ENCODE measurements at regions not wholly inside any gene's neighbourhood (a gene's known extent, or its start where the extent isn't known, plus 50 kb on each side); places are given as distances from the start of the nearest gene placed in this dataset.
"Not testable (repeated sequence)": the region's sequence is repeated elsewhere in the genome, so short reads cannot be mapped to it uniquely, and the experiment has no call there.

DNA sequence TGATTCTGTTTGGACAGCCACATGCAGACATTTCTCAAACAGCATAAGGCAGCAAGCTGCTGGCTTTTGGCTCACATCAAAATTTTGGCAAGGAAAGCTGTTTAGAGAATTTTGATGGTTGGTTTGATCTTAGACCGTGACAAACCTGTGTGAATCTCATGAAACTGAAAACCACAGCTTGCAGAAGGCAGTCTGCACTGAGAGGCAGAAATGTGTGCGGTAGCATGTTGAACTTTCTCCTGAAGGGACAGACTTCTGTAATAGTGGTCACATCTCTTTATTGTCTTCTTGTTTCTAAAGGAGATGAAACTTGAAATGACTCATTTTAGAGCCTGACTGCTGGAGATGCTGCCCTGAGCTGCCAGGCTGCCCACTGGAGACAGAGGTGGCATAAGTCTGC is 371.6 kb downstream of the TEX29 start:
- POLR2A ChIA-PET, CTCF ChIA-PET: not testable (repeated sequence)

DNA sequence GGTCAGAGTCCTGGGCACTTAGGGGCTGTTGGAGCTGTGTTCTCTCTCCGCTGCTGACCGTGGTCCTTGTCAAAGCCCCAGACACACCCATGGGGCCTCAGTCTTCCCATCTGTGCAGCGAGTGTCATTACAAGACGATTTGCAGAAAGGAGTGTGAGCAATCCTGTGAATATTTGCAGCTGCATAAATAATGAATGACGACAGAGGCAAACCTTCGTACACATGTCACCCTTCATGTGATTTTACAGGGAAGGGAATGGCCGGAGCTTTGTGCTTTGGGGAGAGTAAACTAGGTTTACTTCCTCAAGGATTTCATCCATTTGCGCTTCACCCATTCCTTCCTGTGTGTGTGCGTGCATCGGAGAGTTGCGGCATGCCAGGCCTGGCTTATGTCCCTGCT is 370.8 kb upstream of the SOX1 start:
- POLR2A ChIA-PET, CTCF ChIA-PET: not testable (repeated sequence)

DNA sequence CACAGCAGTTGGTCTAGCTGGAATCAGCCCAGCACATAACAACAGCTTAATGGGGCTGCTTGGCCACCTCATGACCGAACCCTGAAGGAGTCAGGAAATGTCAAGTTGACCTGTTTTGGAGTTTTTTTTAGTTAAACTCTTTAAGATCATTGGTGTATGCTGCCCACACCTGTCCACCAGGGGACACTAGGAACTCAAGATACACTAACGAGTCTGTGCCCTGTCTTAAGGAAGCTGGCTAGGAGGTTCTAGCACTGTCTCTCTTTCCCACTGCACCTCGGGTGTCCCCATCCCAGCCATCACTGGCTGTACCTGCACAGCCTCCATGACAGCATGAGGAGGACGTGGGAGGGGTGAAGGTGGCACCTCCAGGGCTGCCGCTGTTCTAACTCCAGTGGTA is 364.9 kb upstream of the SOX1 start:
- POLR2A ChIA-PET, CTCF ChIA-PET: not testable (repeated sequence)

Data from activated CD8-positive, alpha-beta memory T cell treated with anti-CD3 and anti-CD28 coated beads for 36 hours (primary cell).